Inflammatory macrophage (primary cell): ENCODE measurements at regions not wholly inside any gene's neighbourhood (a gene's known extent, or its start where the extent isn't known, plus 50 kb on each side); places are given as distances from the start of the nearest gene placed in this dataset.

ENCODE experiments used
- DNase-seq, 2 donors: peaks; one replicate each; pipeline ENCODE4 v3.0.0-alpha.2; 2020 to 2022

GRCh38 chr6:126529637-126530362 lies 189.9 kb downstream of the CENPW start:
- DNase-seq: no peak

- no peak for DNase-seq
Observed at GRCh38 chr6:126530775-126531174, 190.9 kb downstream of the CENPW start.

DNA sequence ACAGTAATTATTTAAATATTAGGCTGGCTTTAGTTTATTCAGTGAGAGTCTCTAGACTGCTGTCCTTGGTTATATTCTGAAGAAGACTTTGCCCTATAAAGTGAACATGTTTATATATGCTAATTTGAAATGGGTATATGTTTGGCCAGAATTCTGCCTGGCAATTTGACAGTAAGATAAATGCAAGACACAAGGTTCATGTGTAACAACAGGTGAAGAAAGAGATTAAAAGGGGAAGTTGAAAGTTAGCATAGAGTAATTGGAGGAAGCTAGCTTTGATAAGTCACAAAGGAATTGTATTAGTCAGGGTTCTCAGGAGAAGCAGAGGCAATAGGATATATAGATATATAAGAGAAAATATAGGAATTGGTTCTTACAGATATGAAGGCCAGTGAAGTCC lies 191.4 kb downstream of the CENPW start:
- no peak for DNase-seq

- no peak for DNase-seq
Observed at GRCh38 chr6:126531840-126532239, 191.9 kb downstream of the CENPW start.

- DNase-seq: no peak
Observed at GRCh38 chr6:126534401-126534800, 194.5 kb downstream of the CENPW start.

DNA sequence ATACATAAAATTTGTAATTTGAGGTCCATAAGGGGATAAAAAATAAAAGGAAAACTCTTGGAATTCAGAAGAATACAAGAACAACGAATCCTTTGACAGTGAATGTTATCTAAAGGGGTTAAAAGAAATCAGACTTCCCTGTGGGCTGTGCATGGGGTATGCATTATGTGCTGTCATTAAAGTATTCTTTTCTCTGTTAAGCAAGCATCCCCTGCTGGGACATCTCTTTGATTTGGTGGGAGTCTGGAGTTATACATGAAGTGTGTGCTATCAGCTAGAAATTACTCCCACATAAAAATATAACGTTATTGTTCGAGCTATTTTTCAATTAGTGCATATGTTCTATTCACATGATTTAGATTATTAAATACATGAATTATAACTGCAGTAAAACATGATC lies 195.2 kb downstream of the CENPW start:
- no peak for DNase-seq

DNA sequence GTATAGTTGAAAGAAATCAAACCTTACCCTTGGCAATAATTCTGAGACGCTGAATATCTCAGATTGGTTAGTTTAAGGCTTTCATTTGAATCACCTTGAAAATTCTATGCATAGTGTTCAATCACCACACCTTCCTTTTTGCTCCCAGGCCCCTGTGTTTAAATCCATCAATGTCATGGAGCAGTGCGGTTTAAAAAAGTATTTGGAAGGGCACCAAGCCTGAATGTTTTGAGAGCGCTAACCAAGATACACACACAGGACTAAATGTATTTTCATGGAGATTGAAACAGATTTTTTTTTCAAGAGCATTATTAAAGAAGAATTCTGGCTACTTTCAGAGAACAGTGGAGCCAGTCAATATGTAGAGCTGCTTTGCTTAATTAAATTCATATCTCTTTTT lies 195.7 kb downstream of the CENPW start:
- DNase-seq: no peak

DNA sequence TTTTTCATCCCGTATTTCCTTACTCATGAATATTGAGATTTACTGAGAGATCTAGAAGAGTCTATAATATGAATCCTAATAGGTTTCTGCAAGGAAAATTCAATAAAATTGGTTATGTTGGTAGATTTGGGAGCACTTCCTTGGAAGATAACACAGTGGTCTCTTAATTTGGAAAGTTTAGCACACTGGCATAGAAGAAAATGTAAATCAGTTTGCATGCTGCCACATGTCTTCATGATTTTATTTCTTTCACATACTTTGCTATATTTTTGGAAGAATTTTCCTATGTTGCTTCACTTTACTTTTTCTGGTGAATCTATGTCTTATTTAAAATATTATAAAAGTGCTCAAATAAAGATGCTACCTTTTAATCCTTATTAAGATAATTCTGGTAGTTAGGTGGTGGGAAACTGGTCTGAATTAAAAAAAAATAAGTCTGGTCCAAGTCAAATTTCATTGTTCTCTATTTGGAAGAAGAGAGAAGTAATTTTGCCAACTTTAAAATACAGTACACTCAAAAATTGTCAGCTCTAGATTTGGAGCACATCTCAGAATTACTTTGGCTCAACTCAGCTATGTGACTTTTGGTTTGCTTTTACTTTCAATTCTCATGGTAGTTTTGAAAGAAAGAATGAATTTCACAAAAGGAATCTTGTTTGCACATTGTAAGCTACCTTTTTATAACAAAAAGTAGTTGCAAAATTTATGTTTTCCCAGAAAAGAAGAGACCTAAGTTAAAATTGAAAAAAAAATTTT lies 197.3 kb downstream of the CENPW start:
- no peak for DNase-seq

DNA sequence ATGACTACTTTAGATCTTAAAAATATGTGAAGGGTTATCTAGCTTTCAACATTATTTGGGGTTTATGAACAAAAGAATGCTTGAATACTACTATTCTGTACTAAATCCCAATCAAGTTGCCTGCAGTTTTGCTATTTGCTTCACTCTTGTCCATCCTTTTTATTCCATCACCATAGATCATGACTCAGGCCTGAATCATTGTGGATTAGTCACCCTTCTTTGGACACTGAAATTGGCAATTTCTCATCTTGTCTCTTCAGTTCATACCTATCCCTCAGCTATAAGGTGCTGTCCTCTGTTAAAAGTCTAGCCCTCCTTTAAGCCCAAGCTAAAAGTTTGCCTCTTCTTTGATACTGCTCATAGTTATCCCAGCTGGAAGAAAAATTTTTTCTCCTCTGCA lies 199.1 kb downstream of the CENPW start:
- no peak for DNase-seq

GRCh38 chr6:126540161-126540560 lies 200.2 kb downstream of the CENPW start:
- DNase-seq: no peak

GRCh38 chr6:126541806-126542491 lies 202.0 kb downstream of the CENPW start:
- DNase-seq: no peak

GRCh38 chr6:126546541-126547120 lies 206.7 kb downstream of the CENPW start:
- DNase-seq: no peak

- no peak for DNase-seq
Observed at GRCh38 chr6:126548300-126548699, 208.4 kb downstream of the CENPW start.

- no peak for DNase-seq
Observed at GRCh38 chr6:126550323-126550722, 210.4 kb downstream of the CENPW start.

DNA sequence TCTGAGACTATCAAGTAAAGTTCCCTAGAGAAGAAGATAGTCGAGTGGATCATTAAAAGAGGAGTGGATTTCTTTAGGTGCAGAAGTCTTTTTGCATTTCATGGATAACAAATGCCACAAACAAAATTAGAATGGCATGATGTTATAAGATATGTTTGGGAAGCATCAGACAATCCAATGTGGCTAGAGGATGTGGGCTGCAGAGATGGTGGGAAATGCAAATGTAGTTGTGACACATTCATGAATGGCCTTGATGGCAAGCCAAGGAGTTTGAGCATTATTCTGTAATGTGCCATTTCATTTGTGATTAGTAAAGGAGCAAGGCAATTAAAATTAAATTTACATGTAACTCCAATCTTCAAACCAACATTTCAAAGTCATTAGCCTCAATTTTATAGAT lies 211.9 kb downstream of the CENPW start:
- DNase-seq: no peak

GRCh38 chr6:126553854-126554253 lies 213.9 kb downstream of the CENPW start:
- no peak for DNase-seq

DNA sequence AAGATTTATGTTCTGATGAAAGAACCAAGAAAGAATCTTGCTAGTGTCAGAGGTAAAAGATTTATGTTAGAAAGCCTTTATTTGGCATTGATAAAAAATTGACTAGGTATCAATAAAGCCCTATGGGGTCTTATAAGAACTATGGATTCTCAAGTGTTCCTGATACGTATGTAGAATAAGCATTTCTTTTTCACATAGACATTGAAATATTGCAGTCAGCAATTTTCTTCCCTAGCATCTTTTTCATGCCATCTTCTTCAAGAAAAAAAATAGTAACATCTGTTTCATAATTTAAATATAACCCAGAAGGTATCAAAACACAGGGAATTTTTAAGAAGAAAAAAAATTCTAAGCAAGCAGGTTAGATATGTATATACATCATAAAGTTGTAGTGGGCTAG lies 230.6 kb downstream of the CENPW start:
- DNase-seq: no peak

DNA sequence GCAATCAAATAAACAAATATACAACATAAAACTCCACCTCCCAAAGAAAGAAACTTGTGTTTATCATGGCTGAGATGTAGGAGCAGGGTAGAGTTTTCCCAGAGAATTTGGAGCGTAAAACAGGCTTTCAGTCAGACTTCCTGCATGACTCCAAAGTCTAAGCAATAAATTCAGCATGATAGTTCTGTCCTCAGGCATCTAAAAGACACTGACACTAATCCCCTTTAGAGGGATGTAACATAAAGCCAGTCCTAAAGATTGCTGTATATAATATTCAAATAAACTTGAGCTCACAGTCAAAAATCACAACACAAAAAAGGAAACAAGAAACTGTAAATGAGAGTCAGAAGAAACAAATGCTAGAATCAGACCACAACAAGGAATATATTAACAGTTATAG lies 234.4 kb downstream of the CENPW start:
- DNase-seq: no peak

DNA sequence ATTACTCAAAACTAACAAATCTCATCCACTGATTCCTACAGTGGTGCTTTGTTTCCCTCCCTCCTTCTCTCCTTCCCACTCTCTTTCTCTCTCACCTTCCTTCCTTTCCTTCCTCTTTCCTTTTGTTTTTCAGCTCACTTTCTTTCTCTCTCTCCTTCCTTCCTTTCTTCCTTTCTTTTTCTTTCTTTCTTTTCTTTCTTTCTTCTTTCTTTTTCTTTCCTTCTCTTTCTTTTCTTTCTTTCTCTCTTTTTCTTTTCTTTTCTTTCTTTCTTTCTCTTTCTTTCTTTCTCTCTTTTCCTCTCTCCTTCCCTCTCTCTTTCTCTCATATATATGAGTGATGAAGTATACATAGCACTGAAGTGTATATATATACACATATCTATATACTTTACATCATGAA lies 241.4 kb downstream of the CENPW start:
- no peak for DNase-seq

DNA sequence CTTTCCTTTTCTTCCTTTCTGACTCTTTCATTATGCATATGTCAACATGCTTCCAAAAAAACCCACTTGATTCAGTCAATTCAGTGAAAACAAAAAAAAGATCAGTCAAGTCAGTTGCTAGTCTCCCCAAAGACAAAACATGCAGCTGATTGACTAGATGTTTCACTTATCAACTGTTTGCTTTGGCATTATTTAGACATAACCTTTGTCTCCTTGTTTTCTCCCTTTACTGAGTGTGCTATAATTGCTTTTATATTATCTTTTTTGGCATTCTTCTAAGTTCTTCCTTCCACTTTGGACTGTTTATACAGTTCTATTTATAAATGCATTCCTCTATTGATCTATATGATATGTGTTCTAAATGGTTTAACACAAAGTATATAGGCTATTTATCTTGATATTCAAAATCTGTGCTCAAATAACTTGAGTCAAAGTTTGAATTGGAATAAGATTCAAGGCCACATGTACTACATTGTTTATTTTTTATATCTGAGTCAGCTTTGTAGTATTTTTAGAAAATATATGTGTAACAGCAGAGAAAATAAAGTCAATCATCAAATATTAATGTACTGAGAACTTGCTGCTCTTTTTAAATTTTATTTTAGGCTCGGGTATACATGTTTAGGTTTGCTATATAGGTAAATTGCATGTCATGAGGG lies 260.5 kb downstream of the CENPW start:
- no peak for DNase-seq

DNA sequence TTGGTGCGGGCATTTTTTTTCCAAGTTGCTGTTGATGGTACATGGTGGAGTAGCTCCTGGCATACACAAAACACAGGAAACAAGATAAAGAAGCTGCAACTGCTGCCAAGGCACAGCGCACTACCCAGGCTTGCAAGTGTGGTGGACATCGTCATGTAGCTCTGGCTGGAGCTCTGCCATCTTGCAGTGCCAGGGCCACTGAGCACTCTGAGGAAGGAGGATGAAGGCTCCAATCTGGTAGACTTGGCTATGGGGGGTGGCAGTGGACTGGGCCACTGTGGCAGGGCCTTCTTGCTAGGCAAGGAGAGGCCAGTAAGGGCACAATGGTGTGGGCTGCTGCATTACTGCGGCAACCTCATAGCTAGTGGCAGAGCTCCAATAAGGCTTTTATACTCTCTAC lies 263.5 kb downstream of the CENPW start:
- no peak for DNase-seq

- no peak for DNase-seq
Observed at GRCh38 chr6:126605089-126605488, 265.2 kb downstream of the CENPW start.

DNA sequence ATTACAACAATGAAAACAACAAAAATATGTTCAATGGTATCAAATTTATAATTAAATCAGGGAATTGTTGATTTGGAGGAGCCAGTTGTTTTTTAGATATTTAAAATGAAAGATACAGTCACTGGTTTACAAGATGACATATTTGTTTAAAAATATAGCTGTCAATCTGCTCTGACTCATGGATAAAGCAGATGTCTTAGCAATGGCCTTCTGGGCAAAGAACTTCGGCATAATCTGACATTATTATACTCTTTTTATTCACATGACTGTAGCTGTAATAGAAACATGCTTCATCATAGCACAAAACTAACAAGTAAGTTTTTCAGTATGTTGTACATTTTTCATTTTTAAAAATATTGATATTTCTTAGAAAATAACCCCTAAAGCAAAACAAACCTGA lies 267.4 kb downstream of the CENPW start:
- no peak for DNase-seq
